Caco-2 (cell line): ENCODE measurements at regions not wholly inside any gene's neighbourhood (a gene's known extent, or its start where the extent isn't known, plus 50 kb on each side); places are given as distances from the start of the nearest gene placed in this dataset.

Source experiments
- BruUV-seq: library from RNA; stranded (reverse); fragments of 400-500 nt; replicated peaks from 2 replicates; lab custom pipeline; 2021; lab: Mats Ljungman, UMichigan
- CTCF ChIA-PET: fragments of 300-600 bp; sonication (Branson Sonifier 250); formaldehyde crosslinking; loops from one replicate; lab custom pipeline; 2022; ENCODE audit warnings: antibody characterized with exemption; lab: Charles Lee
- POLR2A ChIA-PET: fragments of 300-600 bp; sonication (Branson Sonifier 250); formaldehyde crosslinking; loops from one replicate; lab custom pipeline; 2022; ENCODE audit warnings: antibody characterized with exemption; lab: Charles Lee
- DNase-seq, 2 experiments: peaks; one replicate each; pipeline versions ENCODE4 v3.0.0 to v3.0.0-alpha.2; 2020 to 2022
- H3K27me3 ChIP-seq: replicated peaks from 2 replicates; pipeline ENCODE4 v1.6.0; 2011; ENCODE audit warnings: low read length; ENCODE audit not compliant: control insufficient read depth, insufficient read depth
- H3K36me3 ChIP-seq: 2 replicates; pipeline ENCODE4 v1.5.1; 2011; ENCODE audit warnings: low read length; ENCODE audit not compliant: control insufficient read depth, insufficient read depth
- H3K4me1 ChIP-seq: fragments of 250-450 bp; sonication (Bioruptor Pico); 2 replicates; pipeline ENCODE4 v1.5.1; 2020; ENCODE audit warnings: mild to moderate bottlenecking
- H3K4me3 ChIP-seq: 2 replicates; pipeline ENCODE4 v1.5.1; 2011; ENCODE audit warnings: low read depth, mild to moderate bottlenecking, control low read depth, low read length
- H3K9me3 ChIP-seq: fragments of 250-450 bp; sonication (Bioruptor Pico); 2 replicates; pipeline ENCODE4 v1.5.1; 2020; ENCODE audit warnings: mild to moderate bottlenecking, moderate library complexity
- H3K27ac Mint-ChIP-seq: one replicate; pipeline ENCODE4 v1.8.0; 2022; ENCODE audit warnings: mixed read lengths; ENCODE audit not compliant: unreplicated experiment
- H3K27me3 Mint-ChIP-seq: one replicate; pipeline ENCODE4 v1.8.0; 2022; ENCODE audit warnings: mixed read lengths; ENCODE audit not compliant: insufficient read depth, unreplicated experiment
- H3K36me3 Mint-ChIP-seq: one replicate; pipeline ENCODE4 v1.8.0; 2022; ENCODE audit warnings: mild to moderate bottlenecking, mixed read lengths; ENCODE audit not compliant: insufficient read depth, unreplicated experiment
- H3K4me1 Mint-ChIP-seq: one replicate; pipeline ENCODE4 v1.8.0; 2022; ENCODE audit warnings: low read depth, mixed read lengths; ENCODE audit not compliant: unreplicated experiment
- H3K4me3 Mint-ChIP-seq: one replicate; pipeline ENCODE4 v1.8.0; 2022; ENCODE audit warnings: mild to moderate bottlenecking, moderate library complexity, mixed read lengths; ENCODE audit not compliant: unreplicated experiment
- H3K9me3 Mint-ChIP-seq: one replicate; pipeline ENCODE4 v1.8.0; 2022; ENCODE audit warnings: mixed read lengths; ENCODE audit not compliant: unreplicated experiment
- CTCF ChIP-seq, 2 experiments: fragments of 200-600 bp in 1 of 2; IDR thresholded peaks; 1 replicate in 1 of 2; 2 replicates in 1 of 2; pipeline versions ENCODE4 v1.5.1 to v1.8.0; 2011 to 2022; ENCODE audit warnings: antibody characterized with exemption in 1 of 2, control low read depth in 1 of 2, inconsistent platforms in 1 of 2, low read depth in 1 of 2, low read length in 1 of 2, mild to moderate bottlenecking in 1 of 2, moderate library complexity in 1 of 2; ENCODE audit not compliant: insufficient read depth in 1 of 2, severe bottlenecking in 1 of 2, unreplicated experiment in 1 of 2
- intact Hi-C: fragments of 100-400 bp; cut with micrococcal nuclease; formaldehyde crosslinking; loops from one replicate; pipeline ENCODE4 v1.10.0; 2022; ENCODE audit not compliant: unreplicated experiment

- H3K27ac Mint-ChIP-seq = no peak overlapping the region
- ChIA-PET CTCF (no interaction called here), POLR2A (no interaction called here)
- no peaks in the 10 kb centered on the region for H3K9me3 Mint-ChIP-seq
- BruUV-seq = no TSS peak
- Histone ChIP-seq H3K27me3 (peaks cover 3% of the 10 kb centered on the region; the same call in 1 of the 2 replicates), H3K4me3 (no peak overlapping the region), H3K36me3 (no peaks in the 10 kb centered on the region), H3K9me3 (no peaks in the 10 kb centered on the region), H3K4me1 (no peaks in the 10 kb centered on the region)
- TF ChIP-seq CTCF (IDR thresholded peaks at IDR 0.05; ENCODE audit: insufficient read depth in 1 of 2, low read depth in 1 of 2, low read length in 1 of 2, severe bottlenecking in 1 of 2, unreplicated experiment in 1 of 2) = no peak
- no peak overlapping the region for H3K4me3 Mint-ChIP-seq
- no peaks in the 10 kb centered on the region for H3K4me1 Mint-ChIP-seq
- intact Hi-C loops = no loop called here
- H3K36me3 Mint-ChIP-seq = no peaks in the 10 kb centered on the region
- DNase-seq = no peak
- H3K27me3 Mint-ChIP-seq = peaks cover 7% of the 10 kb centered on the region
Measured at GRCh38 chr10:84065804-84066601, 73.3 kb upstream of the GHITM start.

- ChIA-PET CTCF (no interaction called here), POLR2A (no interaction called here)
- H3K4me3 Mint-ChIP-seq = no peak overlapping the region
- no peaks in the 10 kb centered on the region for H3K27me3 Mint-ChIP-seq
- no peaks in the 10 kb centered on the region for H3K9me3 Mint-ChIP-seq
- no peaks in the 10 kb centered on the region for H3K36me3 Mint-ChIP-seq
- no peak overlapping the region for H3K27ac Mint-ChIP-seq
- intact Hi-C loops = no loop called here
- Histone ChIP-seq H3K4me3 (no peak overlapping the region), H3K36me3 (no peaks in the 10 kb centered on the region), H3K9me3 (no peaks in the 10 kb centered on the region), H3K27me3 (no peaks in the 10 kb centered on the region), H3K4me1 (no peaks in the 10 kb centered on the region)
- DNase-seq = no peak
- no TSS peak for BruUV-seq
- no peaks in the 10 kb centered on the region for H3K4me1 Mint-ChIP-seq
- TF ChIP-seq CTCF (IDR thresholded peaks at IDR 0.05; ENCODE audit: insufficient read depth in 1 of 2, low read depth in 1 of 2, low read length in 1 of 2, severe bottlenecking in 1 of 2, unreplicated experiment in 1 of 2) = no peak
Measured at GRCh38 chr10:84074521-84074920, 64.8 kb upstream of the GHITM start.

GRCh38 chr10:84075226-84076046 lies 63.9 kb upstream of the GHITM start:
- TF ChIP-seq CTCF (IDR thresholded peaks at IDR 0.05; ENCODE audit: insufficient read depth in 1 of 2, low read depth in 1 of 2, low read length in 1 of 2, severe bottlenecking in 1 of 2, unreplicated experiment in 1 of 2) = no peak
- ChIA-PET POLR2A (no interaction called here), CTCF (no interaction called here)
- Histone ChIP-seq H3K9me3 (no peaks in the 10 kb centered on the region), H3K4me3 (no peak overlapping the region), H3K36me3 (no peaks in the 10 kb centered on the region), H3K27me3 (no peaks in the 10 kb centered on the region), H3K4me1 (no peaks in the 10 kb centered on the region)
- intact Hi-C loops = no loop called here
- no peak for DNase-seq
- no peaks in the 10 kb centered on the region for H3K9me3 Mint-ChIP-seq
- no peak overlapping the region for H3K4me3 Mint-ChIP-seq
- no peaks in the 10 kb centered on the region for H3K27me3 Mint-ChIP-seq
- H3K4me1 Mint-ChIP-seq = no peaks in the 10 kb centered on the region
- no peaks in the 10 kb centered on the region for H3K36me3 Mint-ChIP-seq
- BruUV-seq = no TSS peak
- no peak overlapping the region for H3K27ac Mint-ChIP-seq
